Breast epithelium (tissue), 4 donors: ENCODE measurements at regions not wholly inside any gene's neighbourhood (a gene's known extent, or its start where the extent isn't known, plus 50 kb on each side); places are given as distances from the start of the nearest gene placed in this dataset.

ENCODE experiments used
- DNase-seq, 2 donors: peaks; one replicate each; pipeline ENCODE4 v3.0.0-alpha.2; 2019; ENCODE audit warnings: low spot score in 2 of 2
- H3K27ac ChIP-seq, 2 donors: fragments of 200-600 bp; sonication (generic) in 1 of 2; one replicate each; pipeline ENCODE4 v1.5.1; 2016 to 2019; ENCODE audit warnings: mild to moderate bottlenecking in 1 of 2
- H3K27me3 ChIP-seq, 2 donors: fragments of 200-600 bp; sonication (generic) in 1 of 2; one replicate each; pipeline versions ENCODE4 v1.5.1 to v1.6.0; 2017 to 2019; ENCODE audit warnings: control low read depth in 1 of 2, mild to moderate bottlenecking in 1 of 2
- H3K36me3 ChIP-seq: fragments of 200-600 bp; one replicate; pipeline ENCODE4 v1.5.1; 2019
- H3K4me1 ChIP-seq, 2 donors: fragments of 200-600 bp; sonication (generic); one replicate each; pipeline ENCODE4 v1.5.1; 2016 to 2019; ENCODE audit warnings: control low read depth in 1 of 2
- H3K4me3 ChIP-seq, 3 donors: fragments of 200-600 bp; sonication (generic); 1 replicate in 2 of 3; 2 replicates in 1 of 3; pipeline ENCODE4 v1.5.1; 2016 to 2019; ENCODE audit warnings: mild to moderate bottlenecking in 3 of 3, moderate library complexity in 2 of 3
- H3K9me3 ChIP-seq, 2 donors: fragments of 200-600 bp; sonication (generic) in 1 of 2; one replicate each; pipeline ENCODE4 v1.5.1; 2016 to 2019; ENCODE audit warnings: control low read depth in 1 of 2
- CTCF ChIP-seq, 3 donors: fragments of 450-650 bp; IDR thresholded peaks; one replicate each; pipeline ENCODE4 v1.5.1; 2016 to 2017; ENCODE audit warnings: antibody characterized with exemption in 3 of 3, mild to moderate bottlenecking in 3 of 3, moderate library complexity in 3 of 3
- POLR2A ChIP-seq: fragments of 450-650 bp; IDR thresholded peaks from one replicate; pipeline ENCODE4 v1.6.1; 2016; ENCODE audit warnings: antibody characterized with exemption, mild to moderate bottlenecking, moderate library complexity
- POLR2AphosphoS5 ChIP-seq, 3 donors: sonication (generic); formaldehyde crosslinking; IDR thresholded peaks; one replicate each; pipeline ENCODE4 v1.6.1; 2017; ENCODE audit warnings: antibody characterized with exemption in 3 of 3
- intact Hi-C: fragments of 100-400 bp; cut with DNase I; formaldehyde crosslinking; loops from one replicate; pipeline ENCODE4 v1.15.1; 2023; ENCODE audit warnings: low total_unique reads

- Histone ChIP-seq H3K9me3 (no peaks in the 10 kb centered on the region), H3K36me3 (no peaks in the 10 kb centered on the region), H3K27me3 (no peaks in the 10 kb centered on the region), H3K4me1 (no peaks in the 10 kb centered on the region), H3K27ac (no peak overlapping the region), H3K4me3 (no peak overlapping the region)
- intact Hi-C loops: no loop called here
- TF ChIP-seq CTCF (IDR thresholded peaks at IDR 0.05): no peak
- no peak for DNase-seq
Observed at GRCh38 chr10:90378524-90379076, 479.2 kb downstream of the HTR7 start.

- H3K4me3 ChIP-seq: no peak overlapping the region
- no peak overlapping the region for H3K27ac ChIP-seq
- no peaks in the 10 kb centered on the region for H3K36me3 ChIP-seq
- H3K4me1 ChIP-seq: no peaks in the 10 kb centered on the region
- no peaks in the 10 kb centered on the region for H3K27me3 ChIP-seq
- no peak for DNase-seq
- intact Hi-C loops: no loop called here
- H3K9me3 ChIP-seq: no peaks in the 10 kb centered on the region
- TF ChIP-seq POLR2A: no peak
- TF ChIP-seq POLR2AphosphoS5 (IDR thresholded peaks at IDR 0.05): no peak
- TF ChIP-seq CTCF (IDR thresholded peaks at IDR 0.05): no peak
Observed at GRCh38 chr10:90381468-90381867, 476.4 kb downstream of the HTR7 start.

GRCh38 chr10:90389876-90390275 lies 468.0 kb downstream of the HTR7 start:
- intact Hi-C loops: no loop called here
- Histone ChIP-seq H3K4me3 (no peak overlapping the region), H3K27ac (no peak overlapping the region), H3K36me3 (no peaks in the 10 kb centered on the region), H3K4me1 (no peaks in the 10 kb centered on the region), H3K27me3 (no peaks in the 10 kb centered on the region), H3K9me3 (no peaks in the 10 kb centered on the region)
- no peak for TF ChIP-seq CTCF (IDR thresholded peaks at IDR 0.05)
- TF ChIP-seq POLR2AphosphoS5 (IDR thresholded peaks at IDR 0.05): no peak
- no peak for TF ChIP-seq POLR2A
- DNase-seq: no peak

GRCh38 chr10:90394311-90394710 lies 463.5 kb downstream of the HTR7 start:
- no peak overlapping the region for H3K4me3 ChIP-seq
- no peaks in the 10 kb centered on the region for H3K36me3 ChIP-seq
- no peaks in the 10 kb centered on the region for H3K9me3 ChIP-seq
- H3K27ac ChIP-seq: no peak overlapping the region
- intact Hi-C loops: no loop called here
- H3K27me3 ChIP-seq: no peaks in the 10 kb centered on the region
- TF ChIP-seq POLR2AphosphoS5 (IDR thresholded peaks at IDR 0.05) (no peak), CTCF (IDR thresholded peaks at IDR 0.05) (no peak), POLR2A (no peak)
- H3K4me1 ChIP-seq: no peaks in the 10 kb centered on the region
- DNase-seq: no peak

GRCh38 chr10:90396721-90397120 lies 461.1 kb downstream of the HTR7 start:
- DNase-seq: no peak
- intact Hi-C loops: no loop called here
- Histone ChIP-seq H3K36me3 (no peaks in the 10 kb centered on the region), H3K27me3 (no peaks in the 10 kb centered on the region), H3K4me1 (no peaks in the 10 kb centered on the region), H3K9me3 (no peaks in the 10 kb centered on the region), H3K27ac (no peak overlapping the region), H3K4me3 (no peak overlapping the region)
- no peak for TF ChIP-seq POLR2A
- TF ChIP-seq POLR2AphosphoS5 (IDR thresholded peaks at IDR 0.05): no peak
- TF ChIP-seq CTCF (IDR thresholded peaks at IDR 0.05): no peak
